ENCODE measurements at regions not wholly inside any gene's neighbourhood (a gene's known extent, or its start where the extent isn't known, plus 50 kb on each side); places are given as distances from the start of the nearest gene placed in this dataset.

GRCh38 chr15:69537901-69538300 is 85.3 kb downstream of the RPLP1 start:
- TF ChIP-seq, protein P1, sequence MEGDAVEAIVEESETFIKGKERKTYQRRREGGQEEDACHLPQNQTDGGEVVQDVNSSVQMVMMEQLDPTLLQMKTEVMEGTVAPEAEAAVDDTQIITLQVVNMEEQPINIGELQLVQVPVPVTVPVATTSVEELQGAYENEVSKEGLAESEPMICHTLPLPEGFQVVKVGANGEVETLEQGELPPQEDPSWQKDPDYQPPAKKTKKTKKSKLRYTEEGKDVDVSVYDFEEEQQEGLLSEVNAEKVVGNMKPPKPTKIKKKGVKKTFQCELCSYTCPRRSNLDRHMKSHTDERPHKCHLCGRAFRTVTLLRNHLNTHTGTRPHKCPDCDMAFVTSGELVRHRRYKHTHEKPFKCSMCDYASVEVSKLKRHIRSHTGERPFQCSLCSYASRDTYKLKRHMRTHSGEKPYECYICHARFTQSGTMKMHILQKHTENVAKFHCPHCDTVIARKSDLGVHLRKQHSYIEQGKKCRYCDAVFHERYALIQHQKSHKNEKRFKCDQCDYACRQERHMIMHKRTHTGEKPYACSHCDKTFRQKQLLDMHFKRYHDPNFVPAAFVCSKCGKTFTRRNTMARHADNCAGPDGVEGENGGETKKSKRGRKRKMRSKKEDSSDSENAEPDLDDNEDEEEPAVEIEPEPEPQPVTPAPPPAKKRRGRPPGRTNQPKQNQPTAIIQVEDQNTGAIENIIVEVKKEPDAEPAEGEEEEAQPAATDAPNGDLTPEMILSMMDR (IDR thresholded peaks at IDR 0.05): no peak
- no peak for TF ChIP-seq POLR2A (IDR thresholded peaks at IDR 0.05)

Data from vagina (tissue), 2 donors.